Neuronal stem cell (in vitro differentiated cells): ENCODE measurements at regions not wholly inside any gene's neighbourhood (a gene's known extent, or its start where the extent isn't known, plus 50 kb on each side); places are given as distances from the start of the nearest gene placed in this dataset.

Experiments used
- DNase-seq: peaks from one replicate; pipeline ENCODE4 v3.0.0-alpha.2; 2013; ENCODE audit warnings: low spot score
- H2AFZ ChIP-seq: one replicate; pipeline ENCODE4 v1.6.1; 2013; ENCODE audit warnings: mild to moderate bottlenecking, low read length, inconsistent platforms
- H2AK5ac ChIP-seq: 2 replicates; pipeline ENCODE4 v1.6.1; 2013; ENCODE audit warnings: low read depth, mild to moderate bottlenecking, inconsistent platforms, low read length, moderate library complexity, mixed read lengths
- H2BK120ac ChIP-seq: 2 replicates; pipeline ENCODE4 v1.6.1; 2013; ENCODE audit warnings: low read depth, mild to moderate bottlenecking, inconsistent platforms, low read length, moderate library complexity, mixed read lengths
- H2BK12ac ChIP-seq: one replicate; pipeline ENCODE4 v1.6.1; 2013; ENCODE audit warnings: low read length, inconsistent platforms
- H2BK15ac ChIP-seq: 2 replicates; pipeline ENCODE4 v1.6.1; 2013; ENCODE audit warnings: mild to moderate bottlenecking, low read length, inconsistent platforms, mixed read lengths
- H2BK5ac ChIP-seq: one replicate; pipeline ENCODE4 v1.6.1; 2013; ENCODE audit warnings: inconsistent platforms, mild to moderate bottlenecking, low read length, moderate library complexity
- H3K14ac ChIP-seq: one replicate; pipeline ENCODE4 v1.6.1; 2013; ENCODE audit warnings: low read length, inconsistent platforms
- H3K18ac ChIP-seq: 2 replicates; pipeline ENCODE4 v1.6.1; 2013; ENCODE audit warnings: low read length, inconsistent platforms
- H3K23ac ChIP-seq: 2 replicates; pipeline ENCODE4 v1.6.1; 2013; ENCODE audit warnings: low read depth, mild to moderate bottlenecking, mixed read lengths, low read length, inconsistent platforms; ENCODE audit not compliant: poor library complexity
- H3K27ac ChIP-seq: replicated peaks from 3 replicates; pipeline ENCODE4 v1.5.1; 2013; ENCODE audit warnings: low read length, inconsistent platforms
- H3K27me3 ChIP-seq, 3 experiments: 2 replicates each; pipeline ENCODE4 v1.6.1; 2013; ENCODE audit warnings: low read length in 3 of 3, mild to moderate bottlenecking in 2 of 3, inconsistent platforms in 1 of 3, low read depth in 1 of 3, mixed read lengths in 1 of 3, moderate library complexity in 1 of 3; ENCODE audit not compliant: control insufficient read depth in 3 of 3, insufficient read depth in 3 of 3
- H3K36me3 ChIP-seq, 2 donors: replicated peaks in 1 of 2; 2 replicates each; pipeline ENCODE4 v1.6.1; 2013; ENCODE audit warnings: low read length in 2 of 2; ENCODE audit not compliant: control insufficient read depth in 2 of 2, insufficient read depth in 2 of 2
- H3K4ac ChIP-seq: 2 replicates; pipeline ENCODE4 v1.6.1; 2013; ENCODE audit warnings: inconsistent platforms, mild to moderate bottlenecking, low read length, moderate library complexity
- H3K4me1 ChIP-seq, 2 donors: 1 replicate in 1 of 2; 2 replicates in 1 of 2; pipeline ENCODE4 v1.6.1; 2013; ENCODE audit warnings: low read length in 2 of 2, low read depth in 1 of 2; ENCODE audit not compliant: control insufficient read depth in 2 of 2, insufficient read depth in 1 of 2
- H3K4me2 ChIP-seq: one replicate; pipeline ENCODE4 v1.6.1; 2013; ENCODE audit warnings: mild to moderate bottlenecking, low read length, inconsistent platforms; ENCODE audit not compliant: insufficient read depth, poor library complexity, severe bottlenecking
- H3K4me3 ChIP-seq, 2 donors: 2 replicates each; pipeline ENCODE4 v1.5.1; 2013; ENCODE audit warnings: low read length in 2 of 2, mild to moderate bottlenecking in 2 of 2, inconsistent platforms in 1 of 2, moderate library complexity in 1 of 2
- H3K79me1 ChIP-seq: one replicate; pipeline ENCODE4 v1.6.1; 2013; ENCODE audit warnings: low read depth, mild to moderate bottlenecking, inconsistent platforms, low read length, moderate library complexity
- H3K9ac ChIP-seq: one replicate; pipeline ENCODE4 v1.6.1; 2013; ENCODE audit warnings: mild to moderate bottlenecking, low read depth, low read length, inconsistent platforms; ENCODE audit not compliant: poor library complexity
- H3K9me3 ChIP-seq, 2 donors: replicated peaks in 1 of 2; 2 replicates each; pipeline versions ENCODE3 to v1.6.1; 2013; ENCODE audit warnings: low read length in 2 of 2, mild to moderate bottlenecking in 2 of 2, inconsistent platforms in 1 of 2, low read depth in 1 of 2, mixed read lengths in 1 of 2, moderate library complexity in 1 of 2; ENCODE audit not compliant: control insufficient read depth in 2 of 2, insufficient read depth in 1 of 2
- H4K8ac ChIP-seq: one replicate; pipeline ENCODE4 v1.6.1; 2013; ENCODE audit warnings: low read depth, mild to moderate bottlenecking, inconsistent platforms, low read length, moderate library complexity
- H4K91ac ChIP-seq: one replicate; pipeline ENCODE4 v1.6.1; 2013; ENCODE audit warnings: low read length, low read depth, mild to moderate bottlenecking, inconsistent platforms; ENCODE audit not compliant: poor library complexity
- WGBS, 2 donors: extraction: QIAGEN DNeasy Blood & Tissue Kit; methylation state at CpG; one replicate each; pipeline ENCODE4 v1.1.7; 2013; ENCODE audit warnings: missing lambda C conversion rate in 2 of 2, mixed read lengths in 1 of 2; ENCODE audit not compliant: insufficient read length in 2 of 2, insufficient replicate concordance in 1 of 2; ENCODE audit errors: extremely low coverage in 2 of 2; 5-methylcytosine and 5-hydroxymethylcytosine counted together

- WGBS, 2 donors: no CpG with 5 or more reads among the region's 7 CpGs
- Histone ChIP-seq H2AFZ (peak overlapping the region; percentile 60), H3K36me3 (no peaks in the 10 kb centered on the region), H3K4ac (no peak overlapping the region), H3K9ac (no peak overlapping the region), H2BK120ac (no peak overlapping the region), H3K14ac (no peak overlapping the region), H4K91ac (no peak overlapping the region), H3K4me1 (peaks cover 4 to 15% of the 10 kb centered on the region in 2 donors), H2BK12ac (no peak overlapping the region), H3K23ac (no peak overlapping the region), H2BK5ac (no peak overlapping the region), H3K27me3 (no peaks in the 10 kb centered on the region), H3K27ac (no peak overlapping the region), H3K18ac (peak overlapping the region; percentile 55), H3K9me3 (peaks cover 0 to 11% of the 10 kb centered on the region in 2 donors), H3K79me1 (no peaks in the 10 kb centered on the region), H2AK5ac (no peak overlapping the region), H3K4me2 (no peak overlapping the region), H4K8ac (no peak overlapping the region), H3K4me3 (no peak overlapping the region), H2BK15ac (no peak overlapping the region)
- DNase-seq: no peak
Observed at GRCh38 chr16:73845238-73846006, 451.2 kb upstream of the PSMD7 start.

GRCh38 chr16:73840728-73841127 is 455.9 kb upstream of the PSMD7 start:
- no peak overlapping the region for H3K18ac ChIP-seq
- H3K9me3 ChIP-seq: peaks cover 0 to 15% of the 10 kb centered on the region in 2 donors
- H3K27ac ChIP-seq: no peak overlapping the region
- H3K27me3 ChIP-seq: no peaks in the 10 kb centered on the region
- H2BK5ac ChIP-seq: no peak overlapping the region
- no peaks in the 10 kb centered on the region for H3K36me3 ChIP-seq
- no peak overlapping the region for H2AK5ac ChIP-seq
- H3K4me2 ChIP-seq: no peak overlapping the region
- no CpG with 5 or more reads among the region's 4 CpGs for whole genome bisulfite sequencing, 2 donors
- H3K9ac ChIP-seq: no peak overlapping the region
- no peak overlapping the region for H2BK12ac ChIP-seq
- H3K23ac ChIP-seq: no peak overlapping the region
- H3K79me1 ChIP-seq: no peaks in the 10 kb centered on the region
- H3K4ac ChIP-seq: no peak overlapping the region
- H3K4me1 ChIP-seq: peaks cover 2 to 12% of the 10 kb centered on the region in 2 donors
- H2BK15ac ChIP-seq: no peak overlapping the region
- H3K14ac ChIP-seq: no peak overlapping the region
- no peak overlapping the region for H2BK120ac ChIP-seq
- H4K8ac ChIP-seq: no peak overlapping the region
- no peak for DNase-seq
- H4K91ac ChIP-seq: no peak overlapping the region
- H3K4me3 ChIP-seq: no peak overlapping the region
- H2AFZ ChIP-seq: no peak overlapping the region

GRCh38 chr16:73831220-73831619 is 465.4 kb upstream of the PSMD7 start:
- no peak overlapping the region for H4K91ac ChIP-seq
- no peak overlapping the region for H3K4me3 ChIP-seq
- no peak overlapping the region for H4K8ac ChIP-seq
- no peaks in the 10 kb centered on the region for H3K27me3 ChIP-seq
- no peak for DNase-seq
- H2AFZ ChIP-seq: no peak overlapping the region
- H3K4ac ChIP-seq: no peak overlapping the region
- H3K14ac ChIP-seq: no peak overlapping the region
- H2BK12ac ChIP-seq: no peak overlapping the region
- H3K23ac ChIP-seq: no peak overlapping the region
- H2BK5ac ChIP-seq: no peak overlapping the region
- H2AK5ac ChIP-seq: no peak overlapping the region
- H2BK120ac ChIP-seq: no peak overlapping the region
- no peak overlapping the region for H3K9ac ChIP-seq
- no peak overlapping the region for H3K18ac ChIP-seq
- H3K4me2 ChIP-seq: no peak overlapping the region
- peaks cover 0 to 5% of the 10 kb centered on the region in 2 donors for H3K9me3 ChIP-seq
- no peak overlapping the region for H3K27ac ChIP-seq
- H3K4me1 ChIP-seq: no peaks in the 10 kb centered on the region
- H3K79me1 ChIP-seq: no peaks in the 10 kb centered on the region
- no peaks in the 10 kb centered on the region for H3K36me3 ChIP-seq
- H2BK15ac ChIP-seq: no peak overlapping the region
- no CpG with 5 or more reads among the region's 8 CpGs for WGBS, 2 donors

- Histone ChIP-seq H2BK120ac (no peak overlapping the region), H2BK5ac (no peak overlapping the region), H4K8ac (no peak overlapping the region), H3K27me3 (no peaks in the 10 kb centered on the region), H2BK12ac (no peak overlapping the region), H3K18ac (no peak overlapping the region), H4K91ac (no peak overlapping the region), H3K27ac (no peak overlapping the region), H3K4me2 (no peak overlapping the region), H2BK15ac (no peak overlapping the region), H3K9ac (no peak overlapping the region), H2AFZ (no peak overlapping the region), H3K4me1 (peaks cover 2 to 9% of the 10 kb centered on the region in 2 donors), H3K23ac (no peak overlapping the region), H3K4ac (no peak overlapping the region), H3K9me3 (peaks cover 0 to 2% of the 10 kb centered on the region in 2 donors), H3K79me1 (no peaks in the 10 kb centered on the region), H3K36me3 (no peaks in the 10 kb centered on the region), H3K14ac (no peak overlapping the region), H2AK5ac (no peak overlapping the region), H3K4me3 (no peak overlapping the region)
- no peak for DNase-seq
- WGBS, 2 donors: no CpG with 5 or more reads among the region's 7 CpGs
Observed at GRCh38 chr16:73823205-73823849, 473.3 kb upstream of the PSMD7 start.
